ENCODE measurements at regions not wholly inside any gene's neighbourhood (a gene's known extent, or its start where the extent isn't known, plus 50 kb on each side); places are given as distances from the start of the nearest gene placed in this dataset.

DNA sequence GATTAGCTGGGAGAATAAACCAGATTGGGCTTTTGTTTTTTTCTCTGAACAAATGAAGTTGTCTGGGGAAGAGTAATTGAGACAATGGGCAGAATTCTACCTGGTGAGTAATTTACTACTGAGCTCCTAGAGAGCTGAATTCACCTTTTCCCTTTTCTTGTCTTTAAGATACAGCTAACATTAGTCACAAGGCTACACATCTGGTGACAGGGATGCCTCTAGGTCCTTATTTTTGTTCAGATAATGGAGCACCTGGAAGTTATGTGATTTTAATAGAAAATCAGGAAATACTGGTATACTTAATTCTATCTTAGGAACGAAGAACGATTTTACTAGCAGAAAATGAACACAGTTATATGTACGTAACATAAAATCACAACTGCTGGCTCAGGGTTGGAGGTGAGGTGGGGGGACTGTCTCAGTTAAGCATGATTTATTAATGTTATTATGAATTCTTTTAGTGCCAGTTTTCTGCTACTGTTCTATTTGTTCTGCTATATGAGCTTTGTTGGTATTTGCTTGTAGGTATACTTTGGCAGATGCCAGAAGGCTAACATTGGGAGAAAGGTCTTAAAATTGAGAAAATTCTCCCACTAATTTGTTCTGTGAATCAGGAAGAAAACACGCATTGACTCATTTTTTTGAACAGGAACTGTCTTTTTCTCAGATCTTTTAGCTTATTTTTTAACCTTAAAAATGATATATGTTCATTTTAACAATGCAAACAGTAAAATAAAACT lies 482.7 kb upstream of the RGS6 start:
- TF ChIP-seq CTCF (IDR thresholded peaks at IDR 0.05; ENCODE audit: insufficient read depth, low read length, poor library complexity, severe bottlenecking): no peak
- TF ChIP-seq EZH2phosphoT487 (conservative IDR thresholded peaks at IDR 0.05; ENCODE audit: low read length): no peak

Data from SU-DHL-6 (cell line).